SK-N-MC (cell line): ENCODE measurements at regions not wholly inside any gene's neighbourhood (a gene's known extent, or its start where the extent isn't known, plus 50 kb on each side); places are given as distances from the start of the nearest gene placed in this dataset.

ENCODE experiments used
- EZH2 ChIP-seq: fragments of 200-600 bp; sonication (generic); IDR thresholded peaks from one replicate; pipeline ENCODE4 v1.6.1; 2017; ENCODE audit warnings: antibody characterized with exemption
- FOXP2 ChIP-seq: optimal IDR thresholded peaks from 2 replicates; pipeline ENCODE3; 2011; ENCODE audit warnings: mild to moderate bottlenecking, moderate library complexity; ENCODE audit not compliant: insufficient read depth; ENCODE audit errors: extremely low read length, control extremely low read depth
- POLR2AphosphoS5 ChIP-seq: IDR thresholded peaks from 2 replicates; pipeline ENCODE4 v1.6.1; 2012; ENCODE audit warnings: mild to moderate bottlenecking, low read depth, low read length, borderline replicate concordance

DNA sequence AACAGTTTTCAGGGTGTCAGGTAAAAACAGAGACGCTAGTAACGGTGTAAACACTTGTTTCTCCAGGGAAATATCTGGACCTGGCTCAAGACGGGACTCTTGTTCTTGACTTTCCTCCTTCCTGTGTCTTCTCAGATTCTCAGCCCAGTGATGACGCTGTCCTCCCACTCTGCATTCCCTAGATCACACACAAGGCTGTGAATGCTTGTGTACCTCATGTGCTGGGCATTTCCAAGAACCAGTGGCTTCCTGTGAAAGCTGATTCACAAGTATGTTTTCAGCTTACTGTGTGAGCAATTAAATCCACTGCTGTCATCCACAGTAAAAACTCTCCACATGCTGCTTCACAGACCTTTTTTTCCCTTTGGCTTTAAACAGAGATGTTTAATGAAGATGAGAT, 193.8 kb upstream of the DPP6 start:
- TF ChIP-seq POLR2AphosphoS5, result no peak
- no peak for TF ChIP-seq EZH2
- no peak for TF ChIP-seq FOXP2
